ENCODE measurements at regions not wholly inside any gene's neighbourhood (a gene's known extent, or its start where the extent isn't known, plus 50 kb on each side); places are given as distances from the start of the nearest gene placed in this dataset.

GRCh38 chr2:5467178-5467905 lies 224.8 kb upstream of the SOX11 start:
- Mint-ChIP-seq H3K36me3 (ENCODE audit: low read depth) (no peaks in the 10 kb centered on the region), H3K4me3 (no peak overlapping the region), H3K27me3 (no peaks in the 10 kb centered on the region), H3K4me1 (no peaks in the 10 kb centered on the region), H3K27ac (no peak overlapping the region), H3K9me3 (peaks cover 2% of the 10 kb centered on the region)
- CTCF ChIA-PET = no interaction called here
- POLR2A ChIA-PET = no interaction called here
- DNase-seq = no peak

- Mint-ChIP-seq H3K27ac (no peak overlapping the region), H3K27me3 (no peaks in the 10 kb centered on the region), H3K9me3 (peaks cover 7% of the 10 kb centered on the region), H3K36me3 (ENCODE audit: low read depth) (no peaks in the 10 kb centered on the region), H3K4me3 (no peak overlapping the region), H3K4me1 (no peaks in the 10 kb centered on the region)
- DNase-seq = no peak
- POLR2A ChIA-PET = no interaction called here
- CTCF ChIA-PET = no interaction called here
These were observed 219.5 kb upstream of the SOX11 start for GRCh38 chr2:5472673-5473072.

GRCh38 chr2:5473635-5474034 lies 218.5 kb upstream of the SOX11 start:
- no peaks in the 10 kb centered on the region for H3K27me3 Mint-ChIP-seq
- no peaks in the 10 kb centered on the region for H3K4me1 Mint-ChIP-seq
- peaks cover 7% of the 10 kb centered on the region for H3K9me3 Mint-ChIP-seq
- no peak for DNase-seq
- CTCF ChIA-PET = no interaction called here
- no peak overlapping the region for H3K4me3 Mint-ChIP-seq
- POLR2A ChIA-PET = no interaction called here
- no peak overlapping the region for H3K27ac Mint-ChIP-seq
- no peaks in the 10 kb centered on the region for H3K36me3 Mint-ChIP-seq (ENCODE audit: low read depth)

GRCh38 chr2:5474716-5475115 lies 217.5 kb upstream of the SOX11 start:
- ChIA-PET POLR2A (no interaction called here), CTCF (no interaction called here)
- H3K27me3 Mint-ChIP-seq = no peaks in the 10 kb centered on the region
- no peak overlapping the region for H3K27ac Mint-ChIP-seq
- no peaks in the 10 kb centered on the region for H3K4me1 Mint-ChIP-seq
- no peak for DNase-seq
- H3K4me3 Mint-ChIP-seq = no peak overlapping the region
- peaks cover 5% of the 10 kb centered on the region for H3K9me3 Mint-ChIP-seq
- H3K36me3 Mint-ChIP-seq (ENCODE audit: low read depth) = no peaks in the 10 kb centered on the region

GRCh38 chr2:5479265-5479928 lies 212.8 kb upstream of the SOX11 start:
- no peak overlapping the region for H3K4me3 Mint-ChIP-seq
- H3K27ac Mint-ChIP-seq = no peak overlapping the region
- no peak for DNase-seq
- H3K9me3 Mint-ChIP-seq = peaks cover 5% of the 10 kb centered on the region
- H3K27me3 Mint-ChIP-seq = no peaks in the 10 kb centered on the region
- POLR2A ChIA-PET = no interaction called here
- no peaks in the 10 kb centered on the region for H3K4me1 Mint-ChIP-seq
- H3K36me3 Mint-ChIP-seq (ENCODE audit: low read depth) = no peaks in the 10 kb centered on the region
- CTCF ChIA-PET = no interaction called here

- ChIA-PET POLR2A (no interaction called here), CTCF (no interaction called here)
- Mint-ChIP-seq H3K4me3 (no peak overlapping the region), H3K27ac (no peak overlapping the region), H3K9me3 (no peaks in the 10 kb centered on the region), H3K36me3 (ENCODE audit: low read depth) (no peaks in the 10 kb centered on the region), H3K27me3 (no peaks in the 10 kb centered on the region), H3K4me1 (no peaks in the 10 kb centered on the region)
- DNase-seq = no peak
These were observed 209.3 kb upstream of the SOX11 start for GRCh38 chr2:5482929-5483331.

GRCh38 chr2:5484868-5485267 lies 207.3 kb upstream of the SOX11 start:
- H3K27me3 Mint-ChIP-seq = no peaks in the 10 kb centered on the region
- H3K4me1 Mint-ChIP-seq = no peaks in the 10 kb centered on the region
- CTCF ChIA-PET = no interaction called here
- POLR2A ChIA-PET = no interaction called here
- no peak overlapping the region for H3K4me3 Mint-ChIP-seq
- no peak overlapping the region for H3K27ac Mint-ChIP-seq
- H3K36me3 Mint-ChIP-seq (ENCODE audit: low read depth) = no peaks in the 10 kb centered on the region
- no peak for DNase-seq
- H3K9me3 Mint-ChIP-seq = no peaks in the 10 kb centered on the region

GRCh38 chr2:5491523-5491922 lies 200.7 kb upstream of the SOX11 start:
- CTCF ChIA-PET = no interaction called here
- H3K9me3 Mint-ChIP-seq = peaks cover 3% of the 10 kb centered on the region
- H3K27me3 Mint-ChIP-seq = no peaks in the 10 kb centered on the region
- POLR2A ChIA-PET = no interaction called here
- no peaks in the 10 kb centered on the region for H3K4me1 Mint-ChIP-seq
- H3K27ac Mint-ChIP-seq = no peak overlapping the region
- no peak for DNase-seq
- H3K36me3 Mint-ChIP-seq (ENCODE audit: low read depth) = no peaks in the 10 kb centered on the region
- H3K4me3 Mint-ChIP-seq = no peak overlapping the region

- DNase-seq = no peak
- Mint-ChIP-seq H3K9me3 (peaks cover 3% of the 10 kb centered on the region), H3K36me3 (ENCODE audit: low read depth) (no peaks in the 10 kb centered on the region), H3K27ac (no peak overlapping the region), H3K4me3 (no peak overlapping the region), H3K27me3 (no peaks in the 10 kb centered on the region), H3K4me1 (no peaks in the 10 kb centered on the region)
- CTCF ChIA-PET = no interaction called here
- POLR2A ChIA-PET = no interaction called here
These were observed 198.9 kb upstream of the SOX11 start for GRCh38 chr2:5493256-5493655.

GRCh38 chr2:5494212-5494611 lies 198.0 kb upstream of the SOX11 start:
- Mint-ChIP-seq H3K27ac (no peak overlapping the region), H3K4me1 (no peaks in the 10 kb centered on the region), H3K9me3 (peaks cover 3% of the 10 kb centered on the region), H3K4me3 (no peak overlapping the region), H3K36me3 (ENCODE audit: low read depth) (no peaks in the 10 kb centered on the region), H3K27me3 (no peaks in the 10 kb centered on the region)
- CTCF ChIA-PET = no interaction called here
- no peak for DNase-seq
- POLR2A ChIA-PET = no interaction called here

GRCh38 chr2:5495586-5495985 lies 196.6 kb upstream of the SOX11 start:
- peaks cover 6% of the 10 kb centered on the region for H3K9me3 Mint-ChIP-seq
- CTCF ChIA-PET = no interaction called here
- H3K27ac Mint-ChIP-seq = no peak overlapping the region
- POLR2A ChIA-PET = no interaction called here
- H3K4me3 Mint-ChIP-seq = no peak overlapping the region
- H3K36me3 Mint-ChIP-seq (ENCODE audit: low read depth) = no peaks in the 10 kb centered on the region
- no peak for DNase-seq
- no peaks in the 10 kb centered on the region for H3K27me3 Mint-ChIP-seq
- H3K4me1 Mint-ChIP-seq = no peaks in the 10 kb centered on the region

- H3K36me3 Mint-ChIP-seq (ENCODE audit: low read depth) = no peaks in the 10 kb centered on the region
These were observed 194.3 kb upstream of the SOX11 start for GRCh38 chr2:5497874-5498273.

GRCh38 chr2:5501807-5502206 lies 190.4 kb upstream of the SOX11 start:
- CTCF ChIA-PET = no interaction called here
- Mint-ChIP-seq H3K36me3 (ENCODE audit: low read depth) (no peaks in the 10 kb centered on the region), H3K4me3 (no peak overlapping the region), H3K27ac (no peak overlapping the region), H3K9me3 (peaks cover 3% of the 10 kb centered on the region), H3K4me1 (no peaks in the 10 kb centered on the region), H3K27me3 (no peaks in the 10 kb centered on the region)
- POLR2A ChIA-PET = no interaction called here
- DNase-seq = no peak

More at GRCh38 chr2:5497874-5498273, 194.3 kb upstream of the SOX11 start:
- no peak overlapping the region for H3K4me3 Mint-ChIP-seq
- peaks cover 6% of the 10 kb centered on the region for H3K9me3 Mint-ChIP-seq
- POLR2A ChIA-PET = no interaction called here
- DNase-seq = no peak
- CTCF ChIA-PET = no interaction called here
- no peaks in the 10 kb centered on the region for H3K4me1 Mint-ChIP-seq
- H3K27ac Mint-ChIP-seq = no peak overlapping the region
- H3K27me3 Mint-ChIP-seq = no peaks in the 10 kb centered on the region

- Mint-ChIP-seq H3K4me1 (no peaks in the 10 kb centered on the region), H3K4me3 (no peak overlapping the region), H3K9me3 (peaks cover 3% of the 10 kb centered on the region), H3K36me3 (ENCODE audit: low read depth) (no peaks in the 10 kb centered on the region), H3K27ac (no peak overlapping the region), H3K27me3 (no peaks in the 10 kb centered on the region)
- ChIA-PET CTCF (no interaction called here), POLR2A (no interaction called here)
- no peak for DNase-seq
These were observed 189.8 kb upstream of the SOX11 start for GRCh38 chr2:5502385-5502784.
